K562 (cell line): ENCODE measurements at regions not wholly inside any gene's neighbourhood (a gene's known extent, or its start where the extent isn't known, plus 50 kb on each side); places are given as distances from the start of the nearest gene placed in this dataset.

Source experiments
- ELF4 ChIP-seq: fragments of 450-650 bp; formaldehyde crosslinking; IDR thresholded peaks from 2 replicates; pipeline ENCODE4 v1.4.0; 2022; ENCODE audit warnings: missing genetic modification characterization
- HMGXB4 ChIP-seq: sonication (generic); formaldehyde crosslinking; IDR thresholded peaks from 2 replicates; pipeline ENCODE4 v1.8.1; 2023; ENCODE audit warnings: mild to moderate bottlenecking, missing genetic modification reagents
- HOMEZ ChIP-seq: fragments of 250-450 bp; sonication (Bioruptor Pico); IDR thresholded peaks from 2 replicates; pipeline ENCODE4 v1.4.0; 2020; ENCODE audit warnings: mild to moderate bottlenecking, moderate library complexity
- LARP7 ChIP-seq: fragments of 450-650 bp; IDR thresholded peaks from 2 replicates; pipeline ENCODE4 v1.6.1; 2016
- MAX ChIP-seq: sonication (generic); formaldehyde crosslinking; IDR thresholded peaks from 2 replicates; pipeline ENCODE4 v1.9.0; 2022; ENCODE audit warnings: mild to moderate bottlenecking, missing genetic modification reagents
- MTA3 ChIP-seq: fragments of 450-650 bp; formaldehyde crosslinking; IDR thresholded peaks from 2 replicates; pipeline ENCODE4 v1.6.1; 2017; ENCODE audit warnings: mild to moderate bottlenecking, borderline replicate concordance
- SMAD3 ChIP-seq: fragments of 450-650 bp; formaldehyde crosslinking; conservative IDR thresholded peaks from 2 replicates; pipeline ENCODE4 v1.4.0; 2020; ENCODE audit warnings: mild to moderate bottlenecking
- TAF7 ChIP-seq: fragments of 450-650 bp; IDR thresholded peaks from 2 replicates; pipeline ENCODE4 v1.6.1; 2016; ENCODE audit warnings: missing genetic modification characterization, missing compliant biosample characterization
- THRA ChIP-seq: fragments of 450-650 bp; IDR thresholded peaks from 2 replicates; pipeline ENCODE4 v1.6.1; 2017; ENCODE audit warnings: mild to moderate bottlenecking, moderate library complexity

- TF ChIP-seq THRA: no peak
- no peak for TF ChIP-seq SMAD3
- TF ChIP-seq MAX (CRISPR knock-in tag): no peak
- no peak for TF ChIP-seq TAF7 (tag)
- no peak for TF ChIP-seq MTA3
- no peak for TF ChIP-seq HOMEZ (CRISPR knock-in tag)
- TF ChIP-seq LARP7: no peak
- TF ChIP-seq ELF4 (CRISPR knock-in tag): no peak
- no peak for TF ChIP-seq HMGXB4 (CRISPR knock-in tag)
Measured at GRCh38 chr6:105759015-105759414, 327.1 kb upstream of the PRDM1 start.
